Smooth muscle cell (in vitro differentiated cells): ENCODE measurements at regions not wholly inside any gene's neighbourhood (a gene's known extent, or its start where the extent isn't known, plus 50 kb on each side); places are given as distances from the start of the nearest gene placed in this dataset.

Experiments used
- DNase-seq: peaks from one replicate; lab custom pipeline; 2025; ENCODE audit not compliant: unreplicated experiment; lab: John Stamatoyannopoulos, UW
- H2AFZ ChIP-seq: fragments of 200-600 bp; sonication (generic); 2 replicates; pipeline ENCODE4 v1.6.0; 2016; ENCODE audit warnings: antibody characterized with exemption, low read depth, mild to moderate bottlenecking
- H3F3A ChIP-seq: fragments of 200-600 bp; sonication (generic); 2 replicates; pipeline ENCODE4 v1.6.0; 2017; ENCODE audit warnings: antibody characterized with exemption, low read depth
- H3K27ac ChIP-seq: fragments of 200-600 bp; sonication (generic); 2 replicates; pipeline ENCODE4 v1.5.1; 2016; ENCODE audit warnings: low read depth, mild to moderate bottlenecking
- H3K27me3 ChIP-seq: fragments of 200-600 bp; sonication (generic); 2 replicates; pipeline ENCODE4 v1.6.1; 2016; ENCODE audit warnings: low read depth, mild to moderate bottlenecking
- H3K36me3 ChIP-seq: fragments of 200-600 bp; sonication (generic); 2 replicates; pipeline ENCODE4 v1.5.1; 2016; ENCODE audit warnings: low read depth
- H3K4me1 ChIP-seq: fragments of 200-600 bp; sonication (generic); 2 replicates; pipeline ENCODE4 v1.5.1; 2016; ENCODE audit warnings: low read depth
- H3K4me2 ChIP-seq: fragments of 200-600 bp; sonication (generic); 2 replicates; pipeline ENCODE4 v1.6.0; 2016; ENCODE audit warnings: mild to moderate bottlenecking
- H3K4me3 ChIP-seq: fragments of 200-600 bp; sonication (generic); 2 replicates; pipeline ENCODE4 v1.5.1; 2016; ENCODE audit warnings: mild to moderate bottlenecking
- H3K79me2 ChIP-seq: fragments of 200-600 bp; sonication (generic); 2 replicates; pipeline ENCODE4 v1.6.0; 2016; ENCODE audit warnings: low read depth, mild to moderate bottlenecking
- H3K9ac ChIP-seq: fragments of 200-600 bp; sonication (generic); 2 replicates; pipeline ENCODE4 v1.6.0; 2016; ENCODE audit warnings: low read depth
- H3K9me3 ChIP-seq: fragments of 200-600 bp; sonication (generic); replicated peaks from 2 replicates; pipeline ENCODE4 v1.5.1; 2016; ENCODE audit warnings: low read depth
- H4K20me1 ChIP-seq: fragments of 200-600 bp; sonication (generic); 2 replicates; pipeline ENCODE4 v1.6.0; 2016; ENCODE audit warnings: low read depth
- CTCF ChIP-seq: fragments of 200-600 bp; sonication (generic); IDR thresholded peaks from 2 replicates; pipeline ENCODE4 v1.5.1; 2017; ENCODE audit warnings: borderline replicate concordance, mild to moderate bottlenecking, antibody characterized with exemption; ENCODE audit not compliant: insufficient read depth, poor library complexity, severe bottlenecking
- WGBS: methylation state at CpG from one replicate; pipeline ENCODE4 v1.1.7; 2016; ENCODE audit warnings: low lambda C conversion rate; 5-methylcytosine and 5-hydroxymethylcytosine counted together

DNA sequence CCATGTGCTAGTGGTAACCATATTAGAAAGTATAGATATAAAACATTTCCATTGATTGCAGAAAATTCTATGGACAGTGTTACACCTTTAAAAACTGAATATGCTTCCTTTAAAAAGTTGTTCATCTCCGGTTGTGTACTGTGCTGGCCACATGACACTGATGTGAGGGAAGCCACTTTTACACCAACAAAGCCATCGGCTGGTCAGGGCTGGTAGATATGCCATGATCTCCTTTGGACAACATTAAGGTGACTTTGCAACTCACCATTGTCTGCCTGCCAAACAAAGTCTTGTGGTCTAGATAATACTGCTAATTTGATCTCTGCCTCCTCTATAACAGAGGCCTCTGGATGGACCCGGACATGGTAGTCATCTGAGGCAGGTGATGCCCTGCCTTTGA lies 156.0 kb upstream of the RARB start:
- Histone ChIP-seq H3K4me2 (no peak overlapping the region), H3K9ac (no peak overlapping the region), H3K79me2 (no peaks in the 10 kb centered on the region), H4K20me1 (no peaks in the 10 kb centered on the region), H2AFZ (no peak overlapping the region), H3K4me1 (peaks cover 4% of the 10 kb centered on the region), H3F3A (no peaks in the 10 kb centered on the region), H3K9me3 (no peaks in the 10 kb centered on the region), H3K36me3 (no peaks in the 10 kb centered on the region), H3K27me3 (no peaks in the 10 kb centered on the region), H3K27ac (no peak overlapping the region), H3K4me3 (no peak overlapping the region)
- 87% methylated on average over 3 of the region's 3 CpGs for WGBS
- DNase-seq: no peak
- TF ChIP-seq CTCF: no peak

DNA sequence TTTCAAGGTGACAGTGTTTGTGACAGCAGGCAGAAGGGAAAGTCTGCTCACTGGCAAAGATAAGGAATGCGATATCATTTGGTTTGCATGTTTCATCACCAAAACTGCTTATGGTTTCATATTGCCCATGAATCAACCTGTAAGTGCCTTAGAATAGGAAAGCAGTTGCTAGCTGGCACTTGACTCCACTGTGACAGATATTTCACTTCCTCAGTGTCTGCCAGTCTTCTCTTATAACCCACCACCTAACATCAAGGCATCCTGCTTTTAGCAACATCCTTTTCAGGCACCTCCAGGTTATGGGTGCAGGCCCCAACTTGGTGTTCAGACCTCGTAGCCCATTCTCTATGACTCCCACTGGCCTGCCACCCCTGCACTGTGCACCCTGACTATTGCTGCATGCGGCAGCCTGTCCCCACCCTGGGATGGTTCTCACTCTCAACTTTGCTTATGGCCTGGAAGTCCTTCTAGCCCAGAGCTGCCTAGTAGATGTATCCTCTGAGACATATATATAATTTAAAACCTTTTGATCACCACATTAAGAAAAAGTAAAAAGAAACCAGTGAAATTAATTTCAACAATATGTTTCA lies 154.4 kb upstream of the RARB start:
- Histone ChIP-seq H3K9ac (no peak overlapping the region), H3K27ac (no peak overlapping the region), H3K79me2 (no peaks in the 10 kb centered on the region), H3K4me1 (no peaks in the 10 kb centered on the region), H3K9me3 (no peaks in the 10 kb centered on the region), H3F3A (no peaks in the 10 kb centered on the region), H3K27me3 (no peaks in the 10 kb centered on the region), H2AFZ (no peak overlapping the region), H3K4me3 (no peak overlapping the region), H3K36me3 (no peaks in the 10 kb centered on the region), H3K4me2 (no peak overlapping the region), H4K20me1 (no peaks in the 10 kb centered on the region)
- no peak for TF ChIP-seq CTCF
- 96% methylated on average over 3 of the region's 3 CpGs for WGBS
- DNase-seq: no peak

DNA sequence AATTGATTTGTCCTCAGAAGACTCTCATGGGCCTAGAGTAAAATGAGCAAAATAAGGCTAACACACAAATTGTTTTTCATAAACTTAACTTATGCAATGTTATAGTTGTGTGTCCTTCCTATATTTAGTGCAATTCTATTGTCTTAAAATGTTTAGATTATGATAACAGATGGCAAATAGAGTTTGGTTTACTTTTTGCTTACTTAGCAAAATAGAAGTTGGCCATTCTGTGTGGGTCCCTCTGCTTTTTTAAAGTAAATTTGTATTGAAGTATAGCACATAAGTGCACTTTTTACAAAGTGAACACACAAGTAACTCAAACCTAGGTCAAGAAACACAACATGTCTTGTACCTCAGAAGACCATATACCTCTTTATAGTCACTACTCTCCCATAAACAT lies 150.6 kb upstream of the RARB start:
- no peaks in the 10 kb centered on the region for H4K20me1 ChIP-seq
- H3K27ac ChIP-seq: no peak overlapping the region
- no peaks in the 10 kb centered on the region for H3K27me3 ChIP-seq
- H3K4me3 ChIP-seq: no peak overlapping the region
- no peak for TF ChIP-seq CTCF
- no peaks in the 10 kb centered on the region for H3K9me3 ChIP-seq
- no peaks in the 10 kb centered on the region for H3K79me2 ChIP-seq
- no peak overlapping the region for H3K4me2 ChIP-seq
- H3K9ac ChIP-seq: no peak overlapping the region
- DNase-seq: no peak
- H3F3A ChIP-seq: no peaks in the 10 kb centered on the region
- H3K36me3 ChIP-seq: no peaks in the 10 kb centered on the region
- no peaks in the 10 kb centered on the region for H3K4me1 ChIP-seq
- no peak overlapping the region for H2AFZ ChIP-seq

- H3K9ac ChIP-seq: no peak overlapping the region
- 91% methylated on average over 4 of the region's 4 CpGs for WGBS
- H3K36me3 ChIP-seq: no peaks in the 10 kb centered on the region
- TF ChIP-seq CTCF: no peak
- H3K27ac ChIP-seq: no peak overlapping the region
- no peaks in the 10 kb centered on the region for H3K4me1 ChIP-seq
- H3K79me2 ChIP-seq: no peaks in the 10 kb centered on the region
- no peak overlapping the region for H2AFZ ChIP-seq
- no peak overlapping the region for H3K4me2 ChIP-seq
- H3K27me3 ChIP-seq: no peaks in the 10 kb centered on the region
- no peaks in the 10 kb centered on the region for H3K9me3 ChIP-seq
- DNase-seq: no peak
- H3F3A ChIP-seq: no peaks in the 10 kb centered on the region
- no peaks in the 10 kb centered on the region for H4K20me1 ChIP-seq
- no peak overlapping the region for H3K4me3 ChIP-seq
These were observed 146.9 kb upstream of the RARB start for GRCh38 chr3:25281041-25281731.
